HG03045 (cell line): ENCODE measurements at regions not wholly inside any gene's neighbourhood (a gene's known extent, or its start where the extent isn't known, plus 50 kb on each side); places are given as distances from the start of the nearest gene placed in this dataset.

Source experiments
- ATAC-seq: cut with Tn5 transposase; IDR thresholded peaks from one replicate; pipeline ENCODE4 v1.9.1; 2021; ENCODE audit warnings: mild to moderate bottlenecking, moderate library complexity; ENCODE audit not compliant: unreplicated experiment

DNA sequence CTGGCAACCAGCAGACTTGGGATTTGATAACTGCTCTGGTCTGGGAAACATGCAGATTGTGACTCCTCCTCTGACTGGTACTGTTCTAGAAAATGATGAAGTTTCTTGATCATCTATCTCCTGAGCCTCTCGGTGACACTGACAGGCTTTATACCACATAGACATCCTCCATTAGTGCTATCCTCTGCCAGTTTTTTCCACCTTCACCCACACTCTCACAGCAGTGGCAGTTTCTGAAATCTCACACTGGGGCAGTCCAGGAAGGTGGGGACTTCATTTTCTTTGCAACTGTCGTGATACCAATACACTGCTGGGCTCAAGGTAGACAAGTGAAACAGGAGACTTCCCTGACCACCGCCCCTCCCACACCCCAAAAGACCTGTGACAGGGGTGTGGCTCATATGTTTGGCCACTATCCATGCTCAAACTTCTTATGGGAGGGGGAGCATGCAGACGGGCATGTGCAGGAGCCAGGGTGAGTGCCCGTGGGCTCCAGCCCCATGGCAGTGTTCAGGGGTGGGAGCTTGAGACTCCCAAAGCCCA, 66.3 kb upstream of the RMDN2 start:
- ATAC-seq = no peak

- no peak for ATAC-seq
Measured at GRCh38 chr2:37862620-37863019, 62.5 kb upstream of the RMDN2 start.

DNA sequence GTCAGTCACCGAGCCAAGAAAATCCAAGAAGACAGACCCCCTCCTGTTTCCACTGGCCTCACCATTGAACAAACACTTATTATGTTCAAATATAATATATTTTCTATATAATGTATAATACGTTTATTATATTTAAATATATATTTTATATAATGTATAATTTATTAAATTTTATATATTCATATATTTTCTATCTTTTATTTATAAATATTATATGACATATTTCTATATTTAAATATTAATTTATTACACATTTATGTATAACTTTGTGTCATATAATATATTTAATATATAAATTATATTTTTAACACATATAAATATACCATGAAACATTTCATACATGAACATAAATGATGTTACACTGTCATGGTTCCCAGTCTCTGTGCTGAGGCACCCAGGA, 60.9 kb upstream of the RMDN2 start:
- no peak for ATAC-seq

- ATAC-seq = no peak
Measured at GRCh38 chr2:37865640-37866039, 59.4 kb upstream of the RMDN2 start.

DNA sequence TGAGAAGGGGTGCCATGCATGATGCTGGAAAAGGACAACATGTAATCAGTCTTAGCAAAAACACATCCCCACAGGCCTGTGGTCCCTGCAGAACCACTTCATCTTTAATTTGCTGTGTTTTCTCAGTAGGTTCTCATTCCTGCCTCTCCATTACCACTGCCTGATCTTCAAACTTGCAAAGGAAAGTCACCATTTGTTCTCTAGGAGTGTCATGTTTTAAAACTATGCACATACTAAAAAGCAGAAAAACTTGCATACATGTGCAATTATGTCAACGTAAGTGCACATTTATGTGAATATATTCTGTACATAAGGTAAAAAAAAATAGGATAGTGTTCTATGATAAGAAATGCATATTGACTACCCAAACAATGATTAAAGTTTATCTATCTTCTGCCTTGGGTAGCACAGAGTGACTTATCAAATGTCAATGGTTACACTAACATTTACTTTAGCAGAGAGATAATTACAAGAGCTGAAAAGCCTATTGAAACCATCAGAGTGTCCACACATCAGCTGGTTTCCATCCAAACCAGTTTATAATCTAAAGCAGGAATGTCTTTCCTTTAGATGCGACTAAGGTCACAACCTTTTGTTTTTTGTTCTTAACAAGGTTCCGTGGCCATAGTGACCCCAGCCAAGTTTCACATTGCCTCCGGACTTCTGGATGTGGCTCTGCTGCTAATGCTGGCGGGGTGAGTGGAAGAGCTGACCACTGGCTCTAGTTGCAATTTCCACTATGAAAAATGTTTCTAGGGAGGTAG, 58.7 kb upstream of the RMDN2 start:
- no peak for ATAC-seq

GRCh38 chr2:37867166-37867565, 57.9 kb upstream of the RMDN2 start:
- ATAC-seq = no peak

GRCh38 chr2:37868866-37869265, 56.2 kb upstream of the RMDN2 start:
- ATAC-seq = no peak

GRCh38 chr2:37869304-37869703, 55.8 kb upstream of the RMDN2 start:
- no peak for ATAC-seq

GRCh38 chr2:37869771-37870170, 55.3 kb upstream of the RMDN2 start:
- no peak for ATAC-seq

DNA sequence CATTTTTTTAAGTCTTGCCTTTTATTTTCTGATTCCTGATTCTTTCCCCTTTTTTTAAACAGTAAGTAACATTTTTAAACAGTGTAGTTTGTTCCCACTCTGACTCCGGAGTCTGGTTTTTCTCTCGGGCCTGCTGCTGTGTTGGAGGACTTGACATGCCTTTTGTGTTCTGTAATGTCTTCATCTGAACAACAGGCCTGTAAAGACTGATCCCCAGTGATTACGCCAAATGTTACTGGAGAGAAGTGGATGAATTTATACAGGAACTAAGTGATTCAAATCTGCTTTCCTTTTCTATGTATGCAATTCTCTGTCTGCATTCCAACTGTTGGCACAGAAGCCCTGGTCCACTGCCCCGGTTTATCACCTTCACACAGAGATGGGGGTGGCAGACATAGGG, 54.3 kb upstream of the RMDN2 start:
- no peak for ATAC-seq

DNA sequence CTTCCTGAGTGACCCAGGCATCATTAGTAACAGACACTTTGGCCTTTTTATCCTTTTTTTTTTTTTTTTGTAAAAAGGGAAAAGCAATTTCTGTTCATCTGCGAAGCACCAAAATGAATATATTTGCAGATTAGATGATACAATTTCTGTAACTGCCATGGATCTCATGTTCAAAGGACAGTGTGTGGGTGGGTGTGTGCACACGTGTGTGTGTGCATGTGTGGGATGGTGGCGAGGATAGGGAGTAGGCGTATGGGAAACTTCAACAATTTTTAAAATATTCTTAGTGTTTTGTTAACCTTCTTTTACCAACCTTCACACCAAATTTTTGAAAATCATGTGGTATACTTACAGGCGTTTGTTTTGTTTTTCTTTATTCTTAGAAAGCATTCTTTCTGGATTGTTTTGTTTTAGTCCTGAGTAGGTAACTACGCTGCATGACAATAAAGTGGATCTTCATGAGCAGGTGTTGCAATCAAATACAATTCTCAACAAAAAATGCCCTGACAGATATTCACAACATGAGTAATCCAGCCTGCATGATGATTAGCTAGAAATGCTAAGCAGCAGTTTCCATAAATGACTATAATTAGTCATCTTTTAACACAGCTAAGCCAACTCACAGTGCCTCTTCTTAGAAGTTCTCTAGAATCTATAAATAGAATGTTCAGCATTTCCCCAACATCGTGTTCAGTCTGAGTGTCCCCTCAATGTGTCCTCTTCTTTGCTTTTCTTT, 53.5 kb upstream of the RMDN2 start:
- ATAC-seq = peak; percentile 67

GRCh38 chr2:37872192-37872750, 52.8 kb upstream of the RMDN2 start:
- ATAC-seq = no peak

GRCh38 chr2:37873229-37873628, 51.9 kb upstream of the RMDN2 start:
- no peak for ATAC-seq

DNA sequence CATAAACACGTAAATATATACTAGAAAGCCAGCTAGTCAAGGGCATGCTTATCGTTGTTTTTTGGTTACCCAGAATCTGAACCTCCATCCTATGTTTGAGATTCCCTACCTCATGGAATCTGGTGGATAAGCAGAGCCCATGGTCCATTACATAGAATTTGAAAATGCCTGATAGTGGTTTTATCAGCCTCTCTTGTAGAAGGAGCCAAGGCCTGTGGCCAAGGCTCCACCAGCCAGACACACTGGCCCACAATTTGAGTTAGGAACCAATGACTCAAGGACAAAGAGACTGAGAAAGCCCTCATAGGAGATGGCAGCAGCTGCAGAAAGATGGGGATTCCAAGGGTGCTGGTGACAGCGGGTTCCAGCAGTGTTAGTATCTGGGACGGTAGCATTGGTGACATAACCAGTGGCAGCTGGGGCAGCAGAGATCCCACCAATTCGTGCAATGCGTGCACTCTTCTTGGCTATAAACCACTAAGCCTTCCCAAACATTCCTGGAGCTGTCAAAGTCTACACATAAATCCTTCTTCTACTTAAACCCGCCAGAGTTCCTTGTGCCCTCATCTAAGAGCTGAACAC, 51.2 kb upstream of the RMDN2 start:
- no peak for ATAC-seq

DNA sequence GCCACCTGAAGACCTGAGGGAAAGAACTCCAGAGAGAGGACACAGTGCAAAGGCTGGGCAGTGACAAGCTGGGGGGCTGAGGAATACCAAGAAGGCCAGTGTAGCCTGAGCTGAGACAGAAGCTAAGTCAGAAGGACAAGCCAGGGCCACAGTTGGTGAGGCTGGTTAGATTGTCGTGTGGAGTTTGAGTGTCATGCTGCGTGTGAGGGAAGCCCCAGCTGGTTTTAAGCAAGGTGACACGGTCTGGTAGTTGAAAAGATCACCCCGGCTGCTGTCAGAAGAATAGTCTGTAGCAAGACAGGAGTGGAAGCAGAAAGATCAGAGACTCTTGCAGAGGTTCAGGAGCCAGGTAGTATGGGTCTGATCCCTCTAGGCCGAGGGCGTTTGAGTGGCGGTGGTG, 50.6 kb upstream of the RMDN2 start:
- ATAC-seq = no peak
